HG03469 (cell line): ENCODE measurements at regions not wholly inside any gene's neighbourhood (a gene's known extent, or its start where the extent isn't known, plus 50 kb on each side); places are given as distances from the start of the nearest gene placed in this dataset.

Experiments
- ATAC-seq: cut with Tn5 transposase; IDR thresholded peaks from one replicate; pipeline ENCODE4 v1.9.1; 2021; ENCODE audit warnings: mild to moderate bottlenecking, moderate library complexity, moderate number of reproducible peaks; ENCODE audit not compliant: unreplicated experiment

- ATAC-seq, result no peak
Measured at GRCh38 chr5:171676286-171676944, 109.2 kb upstream of the SMIM23 start.

- ATAC-seq, result no peak
Measured at GRCh38 chr5:171678646-171679045, 107.0 kb upstream of the SMIM23 start.

- ATAC-seq, result no peak
Measured at GRCh38 chr5:171680485-171680884, 105.1 kb upstream of the SMIM23 start.

- no peak for ATAC-seq
Measured at GRCh38 chr5:171681061-171681460, 104.6 kb upstream of the SMIM23 start.

GRCh38 chr5:171681677-171682076 lies 103.9 kb upstream of the SMIM23 start:
- ATAC-seq, result no peak

GRCh38 chr5:171682801-171683200 lies 102.8 kb upstream of the SMIM23 start:
- no peak for ATAC-seq

- no peak for ATAC-seq
Measured at GRCh38 chr5:171684169-171684568, 101.4 kb upstream of the SMIM23 start.

GRCh38 chr5:171688696-171689495 lies 96.7 kb upstream of the SMIM23 start:
- ATAC-seq, result no peak

GRCh38 chr5:171689853-171690417 lies 95.7 kb upstream of the SMIM23 start:
- no peak for ATAC-seq

- ATAC-seq, result no peak
Measured at GRCh38 chr5:171692107-171692506, 93.5 kb upstream of the SMIM23 start.

- no peak for ATAC-seq
Measured at GRCh38 chr5:171692936-171693335, 92.7 kb upstream of the SMIM23 start.

GRCh38 chr5:171693412-171693811 lies 92.2 kb upstream of the SMIM23 start:
- no peak for ATAC-seq

- ATAC-seq, result no peak
Measured at GRCh38 chr5:171695804-171696203, 89.8 kb upstream of the SMIM23 start.

GRCh38 chr5:171697221-171698102 lies 88.2 kb upstream of the SMIM23 start:
- no peak for ATAC-seq

- no peak for ATAC-seq
Measured at GRCh38 chr5:171700318-171700912, 85.2 kb upstream of the SMIM23 start.

GRCh38 chr5:171701100-171701541 lies 84.5 kb upstream of the SMIM23 start:
- ATAC-seq, result no peak

GRCh38 chr5:171702135-171702770 lies 83.4 kb upstream of the SMIM23 start:
- no peak for ATAC-seq

- ATAC-seq, result no peak
Measured at GRCh38 chr5:171703146-171703545, 82.5 kb upstream of the SMIM23 start.

- ATAC-seq, result no peak
Measured at GRCh38 chr5:171705036-171705435, 80.6 kb upstream of the SMIM23 start.

GRCh38 chr5:171705830-171706468 lies 79.7 kb upstream of the SMIM23 start:
- no peak for ATAC-seq
